Stomach (tissue), 8 donors: ENCODE measurements at regions not wholly inside any gene's neighbourhood (a gene's known extent, or its start where the extent isn't known, plus 50 kb on each side); places are given as distances from the start of the nearest gene placed in this dataset.

Source experiments
- DNase-seq, 2 donors: peaks; one replicate each; pipeline versions ENCODE4 v3.0.0 to v3.0.0-alpha.2; 2013 to 2019
- H3K27ac ChIP-seq, 5 donors: fragments of 200-600 bp in 4 of 5; sonication (generic) in 4 of 5; one replicate each; pipeline ENCODE4 v1.5.1; 2013 to 2019; ENCODE audit warnings: mild to moderate bottlenecking in 1 of 5, moderate library complexity in 1 of 5
- H3K27me3 ChIP-seq, 3 donors: fragments of 200-600 bp; sonication (generic); one replicate each; pipeline ENCODE4 v1.5.1; 2017 to 2019; ENCODE audit warnings: mixed run types in 1 of 3
- H3K36me3 ChIP-seq, 4 donors: fragments of 200-600 bp; sonication (generic); 1 replicate in 3 of 4; 2 replicates in 1 of 4; pipeline ENCODE4 v1.5.1; 2016 to 2019
- H3K4me1 ChIP-seq, 4 donors: fragments of 200-600 bp; sonication (generic); one replicate each; pipeline ENCODE4 v1.5.1; 2016 to 2019
- H3K4me3 ChIP-seq, 4 donors: fragments of 200-600 bp; sonication (generic) in 3 of 4; one replicate each; pipeline ENCODE4 v1.5.1; 2016 to 2019; ENCODE audit warnings: mild to moderate bottlenecking in 1 of 4
- H3K9me3 ChIP-seq, 4 donors: fragments of 200-600 bp; sonication (generic); one replicate each; pipeline ENCODE4 v1.5.1; 2016 to 2019
- EP300 ChIP-seq: sonication (generic); formaldehyde crosslinking; IDR thresholded peaks from one replicate; pipeline ENCODE4 v1.6.1; 2017; ENCODE audit warnings: antibody characterized with exemption
- POLR2A ChIP-seq, 4 donors: fragments of 450-650 bp; IDR thresholded peaks; one replicate each; pipeline ENCODE4 v1.6.1; 2016; ENCODE audit warnings: antibody characterized with exemption in 4 of 4, control low read depth in 2 of 4, mild to moderate bottlenecking in 1 of 4, moderate library complexity in 1 of 4
- POLR2AphosphoS5 ChIP-seq, 3 donors: sonication (generic); formaldehyde crosslinking; IDR thresholded peaks; one replicate each; pipeline ENCODE4 v1.6.1; 2016; ENCODE audit warnings: antibody characterized with exemption in 3 of 3
- WGBS, 5 donors: extraction: QIAGEN DNeasy Blood & Tissue Kit in 3 of 5; methylation state at CpG; one replicate each; pipeline versions ENCODE4 v1.1.5 to v1.1.7; 2013 to 2018; 5-methylcytosine and 5-hydroxymethylcytosine counted together
- intact Hi-C: fragments of 100-400 bp; cut with DNase I; formaldehyde crosslinking; loops from one replicate; pipeline ENCODE4 v1.15.1; 2023; ENCODE audit warnings: low total_unique reads
- TF ChIP-seq, protein P1 (sequence below), 7 experiments: fragments of 450-650 bp in 4 of 7; fragments of 200-600 bp in 3 of 7; sonication (generic) in 3 of 7; IDR thresholded peaks; one replicate each; pipeline ENCODE4 v1.5.1; 2016 to 2019; ENCODE audit warnings: antibody characterized with exemption in 7 of 7, control low read depth in 2 of 7, mild to moderate bottlenecking in 1 of 7
- donor health status: healthy with polysubstance abuse.
- donor health status: Bipolar disorder and iron deficiency.
- donor health status: healthy.

DNA sequence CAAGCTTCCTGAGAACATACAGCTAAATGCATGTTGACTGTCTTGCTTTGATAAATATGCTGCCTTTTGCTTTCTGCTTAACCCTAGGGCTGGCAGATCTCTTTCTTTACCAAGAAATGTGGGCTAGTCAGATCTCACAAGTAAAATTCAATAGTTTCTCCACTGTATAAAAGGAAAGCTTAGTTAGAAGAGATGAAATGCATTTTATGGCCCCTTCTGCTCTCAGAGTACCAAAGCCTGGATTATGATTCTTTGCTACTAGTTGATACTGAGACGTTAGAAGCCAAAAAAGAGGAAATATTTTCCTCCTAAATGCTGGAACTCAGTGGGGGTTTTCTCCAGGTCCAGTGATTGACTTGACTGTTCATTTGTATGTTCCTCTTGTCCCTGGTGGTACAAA is 552.7 kb downstream of the SNAPC1 start:
- H3K4me3 ChIP-seq = no peak overlapping the region
- no peak overlapping the region for H3K27ac ChIP-seq
- DNase-seq = no peak
- H3K36me3 ChIP-seq = no peaks in the 10 kb centered on the region
- 31 to 57% (median 40%) methylated on average over 1 of the region's 1 CpG for WGBS, 5 donors
- H3K27me3 ChIP-seq = no peaks in the 10 kb centered on the region
- intact Hi-C loops = no loop called here
- no peaks in the 10 kb centered on the region for H3K4me1 ChIP-seq
- no peaks in the 10 kb centered on the region for H3K9me3 ChIP-seq
- no peak for TF ChIP-seq POLR2A (IDR thresholded peaks at IDR 0.05)
- TF ChIP-seq, protein P1, sequence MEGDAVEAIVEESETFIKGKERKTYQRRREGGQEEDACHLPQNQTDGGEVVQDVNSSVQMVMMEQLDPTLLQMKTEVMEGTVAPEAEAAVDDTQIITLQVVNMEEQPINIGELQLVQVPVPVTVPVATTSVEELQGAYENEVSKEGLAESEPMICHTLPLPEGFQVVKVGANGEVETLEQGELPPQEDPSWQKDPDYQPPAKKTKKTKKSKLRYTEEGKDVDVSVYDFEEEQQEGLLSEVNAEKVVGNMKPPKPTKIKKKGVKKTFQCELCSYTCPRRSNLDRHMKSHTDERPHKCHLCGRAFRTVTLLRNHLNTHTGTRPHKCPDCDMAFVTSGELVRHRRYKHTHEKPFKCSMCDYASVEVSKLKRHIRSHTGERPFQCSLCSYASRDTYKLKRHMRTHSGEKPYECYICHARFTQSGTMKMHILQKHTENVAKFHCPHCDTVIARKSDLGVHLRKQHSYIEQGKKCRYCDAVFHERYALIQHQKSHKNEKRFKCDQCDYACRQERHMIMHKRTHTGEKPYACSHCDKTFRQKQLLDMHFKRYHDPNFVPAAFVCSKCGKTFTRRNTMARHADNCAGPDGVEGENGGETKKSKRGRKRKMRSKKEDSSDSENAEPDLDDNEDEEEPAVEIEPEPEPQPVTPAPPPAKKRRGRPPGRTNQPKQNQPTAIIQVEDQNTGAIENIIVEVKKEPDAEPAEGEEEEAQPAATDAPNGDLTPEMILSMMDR (IDR thresholded peaks at IDR 0.05) = no peak
- TF ChIP-seq EP300 = no peak
- no peak for TF ChIP-seq POLR2AphosphoS5 (IDR thresholded peaks at IDR 0.05)

DNA sequence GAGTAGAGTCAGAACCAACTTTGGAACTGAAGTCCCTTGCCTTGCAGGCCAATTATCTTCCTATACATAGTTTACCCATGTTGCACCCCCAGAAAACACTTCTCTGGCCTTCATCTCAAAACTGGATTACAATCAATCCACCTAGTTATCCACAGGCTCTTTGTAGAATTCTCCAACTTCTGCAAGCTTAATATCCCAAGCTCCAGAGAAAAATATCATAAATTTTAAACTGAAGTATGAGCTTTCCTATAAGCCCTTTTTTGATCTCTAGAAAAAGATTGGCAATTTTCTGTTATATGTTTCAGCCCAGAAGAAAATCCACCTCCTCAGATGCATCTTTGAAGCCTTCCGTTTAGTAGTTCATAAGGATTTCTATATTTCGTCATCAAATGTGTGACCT is 553.4 kb downstream of the SNAPC1 start:
- H3K4me1 ChIP-seq = no peaks in the 10 kb centered on the region
- TF ChIP-seq POLR2AphosphoS5 (IDR thresholded peaks at IDR 0.05) (no peak), POLR2A (IDR thresholded peaks at IDR 0.05) (no peak), EP300 (no peak)
- TF ChIP-seq, protein P1 (IDR thresholded peaks at IDR 0.05) = no peak
- no peaks in the 10 kb centered on the region for H3K9me3 ChIP-seq
- DNase-seq = no peak
- intact Hi-C loops = no loop called here
- WGBS, 5 donors = 86 to 93% (median 92%) methylated on average over 2 of the region's 2 CpGs
- H3K4me3 ChIP-seq = no peak overlapping the region
- no peak overlapping the region for H3K27ac ChIP-seq
- H3K36me3 ChIP-seq = no peaks in the 10 kb centered on the region
- H3K27me3 ChIP-seq = no peaks in the 10 kb centered on the region

DNA sequence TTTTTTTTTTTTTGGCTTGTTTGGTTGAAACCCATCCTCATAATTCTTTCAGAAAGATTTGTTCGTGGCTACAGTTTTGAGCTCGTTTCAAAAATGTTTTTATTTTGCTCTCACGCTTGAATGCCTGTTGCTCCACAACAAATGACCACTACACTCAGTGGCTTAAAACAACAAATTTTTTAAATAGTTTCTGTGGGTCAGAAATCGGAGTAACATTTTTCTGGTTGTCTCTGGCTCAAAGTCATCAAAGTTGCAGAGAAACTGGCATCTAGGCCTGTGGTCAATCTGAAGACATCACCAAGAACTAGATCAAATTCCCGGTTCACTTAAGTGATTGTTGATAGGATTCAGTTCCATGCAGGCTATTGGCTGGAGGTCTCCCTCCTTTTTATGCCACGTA is 560.0 kb downstream of the SNAPC1 start:
- Histone ChIP-seq H3K4me3 (no peak overlapping the region), H3K4me1 (no peaks in the 10 kb centered on the region), H3K36me3 (no peaks in the 10 kb centered on the region), H3K27ac (no peak overlapping the region), H3K9me3 (no peaks in the 10 kb centered on the region), H3K27me3 (no peaks in the 10 kb centered on the region)
- intact Hi-C loops = no loop called here
- 82 to 88% (median 87%) methylated on average over 6 of the region's 6 CpGs for WGBS, 5 donors
- TF ChIP-seq, protein P1 (IDR thresholded peaks at IDR 0.05) = no peak
- TF ChIP-seq EP300 (no peak), POLR2A (IDR thresholded peaks at IDR 0.05) (no peak), POLR2AphosphoS5 (IDR thresholded peaks at IDR 0.05) (no peak)
- DNase-seq = no peak

DNA sequence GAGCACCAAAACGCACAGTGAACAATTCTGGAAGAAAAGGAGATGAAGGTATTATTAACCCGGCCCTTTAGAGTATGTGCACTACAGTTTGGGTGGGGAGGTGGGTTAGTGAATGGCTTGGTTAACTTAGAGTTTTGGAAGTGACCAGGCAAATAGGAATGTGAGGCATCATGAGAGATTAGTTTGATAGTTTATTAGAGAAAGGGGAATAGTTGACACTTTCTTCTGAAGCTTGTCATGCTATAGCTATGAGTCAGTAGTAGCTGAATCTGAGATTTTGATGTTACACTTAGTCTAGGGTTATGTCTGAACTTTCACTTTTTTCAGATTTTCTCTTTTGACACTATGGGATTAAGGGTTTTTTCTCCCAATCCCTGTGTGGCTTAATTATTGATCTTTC is 567.2 kb downstream of the SNAPC1 start:
- intact Hi-C loops = no loop called here
- WGBS, 5 donors = 42 to 94% (median 51%) methylated on average over 1 to 2 of the region's 2 CpGs
- TF ChIP-seq POLR2AphosphoS5 (IDR thresholded peaks at IDR 0.05) = no peak
- no peak for TF ChIP-seq EP300
- TF ChIP-seq, protein P1 (IDR thresholded peaks at IDR 0.05) = no peak
- no peak for TF ChIP-seq POLR2A (IDR thresholded peaks at IDR 0.05)
- no peaks in the 10 kb centered on the region for H3K4me1 ChIP-seq
- DNase-seq = no peak
- H3K36me3 ChIP-seq = no peaks in the 10 kb centered on the region
- H3K27ac ChIP-seq = no peak overlapping the region
- no peak overlapping the region for H3K4me3 ChIP-seq
- H3K9me3 ChIP-seq = peaks cover 0 to 7% (median 4%) of the 10 kb centered on the region in 4 donors
- H3K27me3 ChIP-seq = no peaks in the 10 kb centered on the region
